GM12878 (cell line): ENCODE measurements at regions not wholly inside any gene's neighbourhood (a gene's known extent, or its start where the extent isn't known, plus 50 kb on each side); places are given as distances from the start of the nearest gene placed in this dataset.

Experiments
- CBFB ChIP-seq: IDR thresholded peaks from 2 replicates; pipeline ENCODE4 v1.6.1; 2016; ENCODE audit warnings: antibody characterized with exemption, low read depth
- DPF2 ChIP-seq: fragments of 450-650 bp; IDR thresholded peaks from 2 replicates; pipeline ENCODE4 v1.6.1; 2017; ENCODE audit warnings: mild to moderate bottlenecking
- NFYA ChIP-seq: IDR thresholded peaks from 2 replicates; pipeline ENCODE4 v1.6.1; 2011; ENCODE audit warnings: low read depth, mild to moderate bottlenecking, low read length, improper control_type of control experiment, borderline replicate concordance
- POLR2A ChIP-seq: IDR thresholded peaks from 2 replicates; pipeline ENCODE4 v1.6.1; 2011; ENCODE audit warnings: low read depth, mild to moderate bottlenecking, low read length
- POU2F2 ChIP-seq: IDR thresholded peaks from 3 replicates; pipeline ENCODE4 v1.6.1; 2011; ENCODE audit warnings: low read depth, mild to moderate bottlenecking, low read length, borderline replicate concordance
- RB1 ChIP-seq: fragments of 450-650 bp; formaldehyde crosslinking; IDR thresholded peaks from 2 replicates; pipeline ENCODE4 v1.6.1; 2017; ENCODE audit warnings: mild to moderate bottlenecking, borderline replicate concordance
- RCOR1 ChIP-seq: conservative IDR thresholded peaks from 2 replicates; pipeline ENCODE4 v1.6.1; 2012; ENCODE audit warnings: low read depth, low read length, improper control_type of control experiment
- RFX5 ChIP-seq: IDR thresholded peaks from 2 replicates; pipeline ENCODE4 v1.6.1; 2011; ENCODE audit warnings: low read depth, low read length, improper control_type of control experiment
- SIN3A ChIP-seq: IDR thresholded peaks from 2 replicates; pipeline ENCODE4 v1.6.1; 2012; ENCODE audit warnings: low read depth, low read length, improper control_type of control experiment
- TAF1 ChIP-seq: IDR thresholded peaks from 2 replicates; pipeline ENCODE4 v1.6.1; 2011; ENCODE audit warnings: mild to moderate bottlenecking, low read depth, low read length, borderline replicate concordance
- TF ChIP-seq, protein P1 (sequence below), 3 experiments: IDR thresholded peaks in 2 of 3; conservative IDR thresholded peaks in 1 of 3; 2 replicates each; pipeline ENCODE4 v1.5.1; 2011; ENCODE audit warnings: low read depth in 3 of 3, low read length in 3 of 3, mild to moderate bottlenecking in 3 of 3, control low read depth in 2 of 3, moderate library complexity in 2 of 3, inconsistent platforms in 1 of 3, mixed read lengths in 1 of 3; ENCODE audit not compliant: control insufficient read depth in 2 of 3, insufficient read depth in 1 of 3; ENCODE audit errors: extremely low read depth in 1 of 3
- TF ChIP-seq, protein P2 (sequence below): IDR thresholded peaks from 2 replicates; pipeline ENCODE4 v1.6.1; 2011; ENCODE audit warnings: low read depth, mild to moderate bottlenecking, low read length, moderate library complexity, borderline replicate concordance; ENCODE audit errors: extremely low read depth
- TF ChIP-seq, protein P3 (sequence below): IDR thresholded peaks from 2 replicates; pipeline ENCODE4 v1.6.1; 2012; ENCODE audit warnings: mild to moderate bottlenecking, low read depth, low read length
- TF ChIP-seq, protein P4 (sequence below): fragments of 450-650 bp; IDR thresholded peaks from 2 replicates; pipeline ENCODE4 v1.6.1; 2018; ENCODE audit warnings: borderline replicate concordance, mild to moderate bottlenecking; ENCODE audit not compliant: partially characterized antibody

DNA sequence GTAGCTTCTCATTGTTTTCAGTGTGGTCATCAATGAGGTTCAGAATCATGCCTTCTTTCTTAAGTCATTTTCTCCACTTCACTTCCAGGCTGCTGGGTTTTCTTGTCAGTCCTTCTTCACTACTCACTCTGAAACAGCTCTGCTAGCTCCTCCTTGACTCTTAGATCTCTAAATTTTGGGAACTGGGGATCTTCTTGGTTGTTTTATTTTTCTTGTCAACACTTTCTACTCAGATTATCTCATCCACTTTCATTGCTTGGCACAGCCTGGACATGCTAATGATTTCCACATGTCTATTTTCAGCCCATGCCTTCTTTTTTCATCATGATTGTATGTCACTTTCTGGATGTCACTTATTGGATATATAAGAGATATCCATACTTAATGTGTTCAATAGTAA, 517.8 kb upstream of the DSEL start:
- no peak for TF ChIP-seq DPF2
- TF ChIP-seq SIN3A = no peak
- TF ChIP-seq, protein P1, sequence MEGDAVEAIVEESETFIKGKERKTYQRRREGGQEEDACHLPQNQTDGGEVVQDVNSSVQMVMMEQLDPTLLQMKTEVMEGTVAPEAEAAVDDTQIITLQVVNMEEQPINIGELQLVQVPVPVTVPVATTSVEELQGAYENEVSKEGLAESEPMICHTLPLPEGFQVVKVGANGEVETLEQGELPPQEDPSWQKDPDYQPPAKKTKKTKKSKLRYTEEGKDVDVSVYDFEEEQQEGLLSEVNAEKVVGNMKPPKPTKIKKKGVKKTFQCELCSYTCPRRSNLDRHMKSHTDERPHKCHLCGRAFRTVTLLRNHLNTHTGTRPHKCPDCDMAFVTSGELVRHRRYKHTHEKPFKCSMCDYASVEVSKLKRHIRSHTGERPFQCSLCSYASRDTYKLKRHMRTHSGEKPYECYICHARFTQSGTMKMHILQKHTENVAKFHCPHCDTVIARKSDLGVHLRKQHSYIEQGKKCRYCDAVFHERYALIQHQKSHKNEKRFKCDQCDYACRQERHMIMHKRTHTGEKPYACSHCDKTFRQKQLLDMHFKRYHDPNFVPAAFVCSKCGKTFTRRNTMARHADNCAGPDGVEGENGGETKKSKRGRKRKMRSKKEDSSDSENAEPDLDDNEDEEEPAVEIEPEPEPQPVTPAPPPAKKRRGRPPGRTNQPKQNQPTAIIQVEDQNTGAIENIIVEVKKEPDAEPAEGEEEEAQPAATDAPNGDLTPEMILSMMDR (IDR thresholded peaks at IDR 0.05 in 2 of 3, conservative IDR thresholded peaks at IDR 0.05 in 1 of 3; ENCODE audit: control insufficient read depth in 2 of 3, extremely low read depth in 1 of 3, insufficient read depth in 1 of 3, low read depth in 3 of 3, low read length in 3 of 3) = no peak
- no peak for TF ChIP-seq POLR2A
- no peak for TF ChIP-seq NFYA
- TF ChIP-seq, protein P2, sequence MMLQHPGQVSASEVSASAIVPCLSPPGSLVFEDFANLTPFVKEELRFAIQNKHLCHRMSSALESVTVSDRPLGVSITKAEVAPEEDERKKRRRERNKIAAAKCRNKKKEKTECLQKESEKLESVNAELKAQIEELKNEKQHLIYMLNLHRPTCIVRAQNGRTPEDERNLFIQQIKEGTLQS = no peak
- TF ChIP-seq RFX5 = no peak
- TF ChIP-seq POU2F2 = no peak
- TF ChIP-seq TAF1 = no peak
- TF ChIP-seq, protein P3, sequence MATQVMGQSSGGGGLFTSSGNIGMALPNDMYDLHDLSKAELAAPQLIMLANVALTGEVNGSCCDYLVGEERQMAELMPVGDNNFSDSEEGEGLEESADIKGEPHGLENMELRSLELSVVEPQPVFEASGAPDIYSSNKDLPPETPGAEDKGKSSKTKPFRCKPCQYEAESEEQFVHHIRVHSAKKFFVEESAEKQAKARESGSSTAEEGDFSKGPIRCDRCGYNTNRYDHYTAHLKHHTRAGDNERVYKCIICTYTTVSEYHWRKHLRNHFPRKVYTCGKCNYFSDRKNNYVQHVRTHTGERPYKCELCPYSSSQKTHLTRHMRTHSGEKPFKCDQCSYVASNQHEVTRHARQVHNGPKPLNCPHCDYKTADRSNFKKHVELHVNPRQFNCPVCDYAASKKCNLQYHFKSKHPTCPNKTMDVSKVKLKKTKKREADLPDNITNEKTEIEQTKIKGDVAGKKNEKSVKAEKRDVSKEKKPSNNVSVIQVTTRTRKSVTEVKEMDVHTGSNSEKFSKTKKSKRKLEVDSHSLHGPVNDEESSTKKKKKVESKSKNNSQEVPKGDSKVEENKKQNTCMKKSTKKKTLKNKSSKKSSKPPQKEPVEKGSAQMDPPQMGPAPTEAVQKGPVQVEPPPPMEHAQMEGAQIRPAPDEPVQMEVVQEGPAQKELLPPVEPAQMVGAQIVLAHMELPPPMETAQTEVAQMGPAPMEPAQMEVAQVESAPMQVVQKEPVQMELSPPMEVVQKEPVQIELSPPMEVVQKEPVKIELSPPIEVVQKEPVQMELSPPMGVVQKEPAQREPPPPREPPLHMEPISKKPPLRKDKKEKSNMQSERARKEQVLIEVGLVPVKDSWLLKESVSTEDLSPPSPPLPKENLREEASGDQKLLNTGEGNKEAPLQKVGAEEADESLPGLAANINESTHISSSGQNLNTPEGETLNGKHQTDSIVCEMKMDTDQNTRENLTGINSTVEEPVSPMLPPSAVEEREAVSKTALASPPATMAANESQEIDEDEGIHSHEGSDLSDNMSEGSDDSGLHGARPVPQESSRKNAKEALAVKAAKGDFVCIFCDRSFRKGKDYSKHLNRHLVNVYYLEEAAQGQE = no peak
- TF ChIP-seq, protein P4, sequence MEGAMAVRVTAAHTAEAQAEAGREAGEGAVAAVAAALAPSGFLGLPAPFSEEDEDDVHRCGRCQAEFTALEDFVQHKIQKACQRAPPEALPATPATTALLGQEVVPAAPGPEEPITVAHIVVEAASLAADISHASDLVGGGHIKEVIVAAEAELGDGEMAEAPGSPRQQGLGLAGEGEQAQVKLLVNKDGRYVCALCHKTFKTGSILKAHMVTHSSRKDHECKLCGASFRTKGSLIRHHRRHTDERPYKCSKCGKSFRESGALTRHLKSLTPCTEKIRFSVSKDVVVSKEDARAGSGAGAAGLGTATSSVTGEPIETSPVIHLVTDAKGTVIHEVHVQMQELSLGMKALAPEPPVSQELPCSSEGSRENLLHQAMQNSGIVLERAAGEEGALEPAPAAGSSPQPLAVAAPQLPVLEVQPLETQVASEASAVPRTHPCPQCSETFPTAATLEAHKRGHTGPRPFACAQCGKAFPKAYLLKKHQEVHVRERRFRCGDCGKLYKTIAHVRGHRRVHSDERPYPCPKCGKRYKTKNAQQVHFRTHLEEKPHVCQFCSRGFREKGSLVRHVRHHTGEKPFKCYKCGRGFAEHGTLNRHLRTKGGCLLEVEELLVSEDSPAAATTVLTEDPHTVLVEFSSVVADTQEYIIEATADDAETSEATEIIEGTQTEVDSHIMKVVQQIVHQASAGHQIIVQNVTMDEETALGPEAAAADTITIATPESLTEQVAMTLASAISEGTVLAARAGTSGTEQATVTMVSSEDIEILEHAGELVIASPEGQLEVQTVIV = no peak
- TF ChIP-seq RCOR1 = no peak
- TF ChIP-seq RB1 = no peak
- TF ChIP-seq CBFB = no peak
